IMR-90 (cell line): ENCODE measurements at regions not wholly inside any gene's neighbourhood (a gene's known extent, or its start where the extent isn't known, plus 50 kb on each side); places are given as distances from the start of the nearest gene placed in this dataset.

Experiments
- ATAC-seq: fragments of 200-7000 bp; cut with Tn5 transposase; 2 replicates; pipeline ENCODE4 v1.9.1; 2020; ENCODE audit warnings: low read depth, mild to moderate bottlenecking, moderate library complexity
- BruUV-seq: library from RNA; stranded (reverse); fragments of 400-500 nt; replicated peaks from 2 replicates; lab custom pipeline; 2021; lab: Mats Ljungman, UMichigan
- CTCF ChIA-PET: fragments of 300-600 bp; formaldehyde crosslinking; extraction: SDS; loops from one replicate; lab custom pipeline; 2021; ENCODE audit warnings: antibody characterized with exemption; lab: Yijun Ruan, JAX
- POLR2A ChIA-PET: fragments of 300-600 bp; sonication (Branson Sonifier 250); formaldehyde crosslinking; loops from one replicate; lab custom pipeline; 2022; ENCODE audit warnings: antibody characterized with exemption; ENCODE audit not compliant: unreplicated experiment; lab: Charles Lee
- DNase-seq: peaks from one replicate; pipeline ENCODE4 v3.0.0; 2013
- H2AFZ ChIP-seq: replicated peaks from 2 replicates; pipeline ENCODE3; 2013; ENCODE audit warnings: low read length, mild to moderate bottlenecking; ENCODE audit not compliant: poor library complexity
- H2AK5ac ChIP-seq: 2 replicates; pipeline ENCODE4 v1.6.1; 2013; ENCODE audit warnings: low read depth, low read length, inconsistent platforms
- H2AK9ac ChIP-seq: replicated peaks from 2 replicates; pipeline ENCODE3; 2013; ENCODE audit warnings: mild to moderate bottlenecking, low read depth, low read length, moderate library complexity; ENCODE audit not compliant: poor library complexity
- H2BK120ac ChIP-seq: 2 replicates; pipeline ENCODE4 v1.6.1; 2013; ENCODE audit warnings: low read depth, low read length, inconsistent platforms
- H2BK15ac ChIP-seq: 3 replicates; pipeline ENCODE4 v1.6.1; 2013; ENCODE audit warnings: low read depth, low read length, inconsistent platforms
- H2BK20ac ChIP-seq: 2 replicates; pipeline ENCODE4 v1.6.1; 2013; ENCODE audit warnings: low read depth, mild to moderate bottlenecking, inconsistent platforms, low read length, moderate library complexity
- H2BK5ac ChIP-seq: 2 replicates; pipeline ENCODE4 v1.6.1; 2013; ENCODE audit warnings: mild to moderate bottlenecking, low read depth, low read length, inconsistent platforms; ENCODE audit not compliant: poor library complexity, severe bottlenecking
- H3K14ac ChIP-seq: replicated peaks from 2 replicates; pipeline ENCODE4 v1.6.1; 2013; ENCODE audit warnings: low read depth, low read length, inconsistent platforms
- H3K18ac ChIP-seq: 2 replicates; pipeline ENCODE4 v1.6.1; 2013; ENCODE audit warnings: low read depth, low read length, control low read depth
- H3K23ac ChIP-seq: 2 replicates; pipeline ENCODE4 v1.6.1; 2013; ENCODE audit warnings: low read depth, low read length, inconsistent platforms
- H3K27ac ChIP-seq: 2 replicates; pipeline ENCODE4 v1.5.1; 2013; ENCODE audit warnings: mild to moderate bottlenecking, control low read depth, low read length; ENCODE audit not compliant: insufficient read depth
- H3K27me3 ChIP-seq: 2 replicates; pipeline ENCODE4 v1.6.1; 2013; ENCODE audit warnings: low read length; ENCODE audit not compliant: control insufficient read depth, insufficient read depth
- H3K36me3 ChIP-seq: 2 replicates; pipeline ENCODE4 v1.6.1; 2013; ENCODE audit warnings: low read length, mixed read lengths; ENCODE audit not compliant: control insufficient read depth, insufficient read depth
- H3K4ac ChIP-seq: 2 replicates; pipeline ENCODE4 v1.6.1; 2013; ENCODE audit warnings: low read depth, low read length, inconsistent platforms
- H3K4me1 ChIP-seq: 2 replicates; pipeline ENCODE4 v1.6.1; 2013; ENCODE audit warnings: low read length, mixed read lengths; ENCODE audit not compliant: control insufficient read depth, insufficient read depth
- H3K4me2 ChIP-seq: 2 replicates; pipeline ENCODE4 v1.6.1; 2013; ENCODE audit warnings: low read depth, mild to moderate bottlenecking, control low read depth, low read length, moderate library complexity
- H3K4me3 ChIP-seq: 2 replicates; pipeline ENCODE4 v1.5.1; 2013; ENCODE audit warnings: low read depth, mild to moderate bottlenecking, control low read depth, low read length, moderate library complexity; ENCODE audit not compliant: insufficient read depth
- H3K56ac ChIP-seq: 2 replicates; pipeline ENCODE4 v1.6.1; 2013; ENCODE audit warnings: low read length, inconsistent platforms; ENCODE audit not compliant: insufficient read depth; ENCODE audit errors: extremely low read depth
- H3K79me1 ChIP-seq, 2 experiments: 2 replicates each; pipeline ENCODE4 v1.6.1; 2013; ENCODE audit warnings: low read length in 2 of 2, inconsistent platforms in 1 of 2, low read depth in 1 of 2
- H3K9ac ChIP-seq: 2 replicates; pipeline ENCODE4 v1.6.1; 2013; ENCODE audit warnings: low read depth, low read length, control low read depth
- H3K9me1 ChIP-seq: 2 replicates; pipeline ENCODE4 v1.6.1; 2013; ENCODE audit warnings: low read length, inconsistent platforms; ENCODE audit not compliant: insufficient read depth
- H3K9me3 ChIP-seq: 2 replicates; pipeline ENCODE4 v1.6.1; 2013; ENCODE audit warnings: low read length; ENCODE audit not compliant: control insufficient read depth, insufficient read depth
- H4K20me1 ChIP-seq: 2 replicates; pipeline ENCODE4 v1.6.1; 2013; ENCODE audit warnings: low read length, inconsistent platforms; ENCODE audit not compliant: insufficient read depth
- H4K5ac ChIP-seq: 2 replicates; pipeline ENCODE4 v1.6.1; 2013; ENCODE audit warnings: mild to moderate bottlenecking, low read depth, low read length, control low read depth
- H4K8ac ChIP-seq, 2 experiments: 2 replicates each; pipeline ENCODE4 v1.6.1; 2013; ENCODE audit warnings: low read depth in 2 of 2, low read length in 2 of 2, control low read depth in 1 of 2, inconsistent platforms in 1 of 2
- H4K91ac ChIP-seq: 2 replicates; pipeline ENCODE4 v1.6.1; 2013; ENCODE audit warnings: low read depth, low read length, inconsistent platforms; ENCODE audit not compliant: insufficient read depth
- CEBPB ChIP-seq: IDR thresholded peaks from 2 replicates; pipeline ENCODE4 v1.6.1; 2012; ENCODE audit warnings: low read depth, low read length, improper control_type of control experiment
- ELK1 ChIP-seq: fragments of 150-350 bp; IDR thresholded peaks from 2 replicates; pipeline ENCODE4 v1.6.1; 2016; ENCODE audit warnings: low read depth, mild to moderate bottlenecking, low read length, moderate library complexity, borderline replicate concordance
- FOS ChIP-seq: fragments of 150-350 bp; IDR thresholded peaks from 2 replicates; pipeline ENCODE4 v1.6.1; 2016; ENCODE audit warnings: low read depth, low read length
- MAZ ChIP-seq: IDR thresholded peaks from 2 replicates; pipeline ENCODE4 v1.6.1; 2012; ENCODE audit warnings: low read depth, mild to moderate bottlenecking, low read length, improper control_type of control experiment, moderate library complexity, borderline replicate concordance
- MXI1 ChIP-seq: IDR thresholded peaks from 2 replicates; pipeline ENCODE4 v1.6.1; 2012; ENCODE audit warnings: low read depth, mild to moderate bottlenecking, low read length, moderate library complexity, borderline replicate concordance
- RCOR1 ChIP-seq: IDR thresholded peaks from 2 replicates; pipeline ENCODE4 v1.6.1; 2012; ENCODE audit warnings: mild to moderate bottlenecking, low read length, improper control_type of control experiment; ENCODE audit not compliant: insufficient replicate concordance
- SMC3 ChIP-seq: fragments of 150-350 bp; IDR thresholded peaks from 2 replicates; pipeline ENCODE4 v1.6.1; 2016; ENCODE audit warnings: low read depth, mild to moderate bottlenecking, antibody characterized with exemption, low read length, moderate library complexity
- WGBS, 2 experiments: methylation state at CpG; one replicate each; pipeline versions ENCODE4 v1.1.5 to v1.1.7; 2013; ENCODE audit warnings: missing lambda C conversion rate in 2 of 2; ENCODE audit not compliant: insufficient read length in 1 of 2; ENCODE audit errors: extremely low coverage in 2 of 2; 5-methylcytosine and 5-hydroxymethylcytosine counted together
- dilution Hi-C: fragments of 300-500 bp; cut with HindIII; formaldehyde crosslinking; loops from one replicate; pipeline ENCODE4 v1.14.3; 2018; ENCODE audit warnings: low sequenced_read_pairs; ENCODE audit not compliant: unreplicated experiment
- in situ Hi-C: fragments of 300-500 bp; cut with MboI; formaldehyde crosslinking; loops from 3 replicates; pipeline ENCODE4 v1.14.3; 2019; ENCODE audit warnings: low sequenced_read_pairs, inconsistent platforms, mixed read lengths
- intact Hi-C: fragments of 100-400 bp; cut with micrococcal nuclease; formaldehyde crosslinking; loops from 2 replicates; pipeline ENCODE4 v1.10.0; 2022
- TF ChIP-seq, protein P1 (sequence below): fragments of 150-350 bp; IDR thresholded peaks from 2 replicates; pipeline ENCODE4 v1.6.1; 2017; ENCODE audit warnings: mild to moderate bottlenecking, antibody characterized with exemption, low read length, low read depth

GRCh38 chr1:61011561-61012263, 70.6 kb upstream of the NFIA start:
- Histone ChIP-seq H2BK20ac (no peak overlapping the region), H4K91ac (no peak overlapping the region), H2BK15ac (no peak overlapping the region), H2AFZ (no peak overlapping the region), H3K14ac (no peak overlapping the region), H3K9me3 (no peaks in the 10 kb centered on the region), H3K23ac (no peak overlapping the region), H3K36me3 (no peaks in the 10 kb centered on the region), H4K20me1 (no peaks in the 10 kb centered on the region), H3K18ac (no peak overlapping the region), H3K27ac (no peak overlapping the region), H3K4me2 (no peak overlapping the region), H3K9me1 (no peaks in the 10 kb centered on the region), H2AK5ac (no peak overlapping the region), H4K8ac (no peak overlapping the region), H3K56ac (no peak overlapping the region), H2BK5ac (no peak overlapping the region), H3K27me3 (no peaks in the 10 kb centered on the region; the same call in 1 of the 2 replicates), H3K4ac (no peak overlapping the region), H3K4me3 (no peak overlapping the region), H3K4me1 (no peaks in the 10 kb centered on the region), H4K5ac (no peak overlapping the region), H3K79me1 (no peaks in the 10 kb centered on the region), H2AK9ac (no peak overlapping the region), H3K9ac (no peak overlapping the region), H2BK120ac (no peak overlapping the region)
- intact Hi-C loops (no loop called here), in situ Hi-C loops (no loop called here), dilution Hi-C loops (no loop called here)
- DNase-seq: no peak
- BruUV-seq: no TSS peak
- TF ChIP-seq MAZ (no peak), RCOR1 (no peak), CEBPB (no peak), ELK1 (no peak), SMC3 (no peak), MXI1 (no peak), FOS (no peak)
- TF ChIP-seq, protein P1, sequence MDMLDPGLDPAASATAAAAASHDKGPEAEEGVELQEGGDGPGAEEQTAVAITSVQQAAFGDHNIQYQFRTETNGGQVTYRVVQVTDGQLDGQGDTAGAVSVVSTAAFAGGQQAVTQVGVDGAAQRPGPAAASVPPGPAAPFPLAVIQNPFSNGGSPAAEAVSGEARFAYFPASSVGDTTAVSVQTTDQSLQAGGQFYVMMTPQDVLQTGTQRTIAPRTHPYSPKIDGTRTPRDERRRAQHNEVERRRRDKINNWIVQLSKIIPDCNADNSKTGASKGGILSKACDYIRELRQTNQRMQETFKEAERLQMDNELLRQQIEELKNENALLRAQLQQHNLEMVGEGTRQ: no peak
- CTCF ChIA-PET: interaction anchor here (0.7 kb wide), 1 partner anchor 18 kb away, joined by 3 read pairs; no protein-coding TSS in a partner anchor
- ATAC-seq: no peak
- 57% methylated on average over 4 of the region's 11 CpGs; no CpG with 5 or more reads in 1 of the 2 experiments for WGBS, 2 experiments
- POLR2A ChIA-PET: no interaction called here
